ENCODE measurements at regions not wholly inside any gene's neighbourhood (a gene's known extent, or its start where the extent isn't known, plus 50 kb on each side); places are given as distances from the start of the nearest gene placed in this dataset.

DNA sequence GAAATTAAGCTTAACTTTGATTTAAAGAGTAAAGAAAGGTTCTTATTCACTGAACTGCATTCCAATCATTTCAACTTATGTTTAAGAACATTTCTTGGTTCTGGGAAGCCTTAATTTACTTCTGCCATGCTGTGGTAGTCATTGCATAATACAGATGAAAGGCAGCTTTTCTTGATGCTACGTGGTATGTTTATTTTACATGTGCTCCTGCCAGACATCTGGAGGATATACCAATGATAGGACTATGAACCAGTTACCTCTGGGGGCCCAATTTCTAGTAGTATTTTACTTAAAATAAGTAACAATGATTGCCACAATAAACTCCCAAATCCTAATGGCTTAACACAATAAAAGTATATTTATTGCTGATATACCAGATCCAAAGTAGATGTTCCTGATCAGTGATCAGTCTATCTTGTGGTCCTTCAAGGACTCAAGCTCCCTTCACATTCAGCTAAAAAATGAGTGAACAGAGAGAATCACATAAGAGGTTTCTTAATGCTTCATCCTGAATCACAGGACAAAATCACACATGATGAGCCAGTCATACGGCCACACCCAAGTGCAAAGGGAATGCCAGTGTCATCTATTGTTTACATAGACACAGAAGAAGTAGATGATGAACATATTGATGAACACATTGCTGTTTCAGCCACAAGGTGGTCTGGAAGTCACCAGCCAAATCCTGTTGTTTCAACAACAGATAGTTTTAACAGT lies 56.5 kb upstream of the CCN2 start:
- Histone ChIP-seq H3K4me3 (replicated peaks in 1 of 2; ENCODE audit: low read depth in 1 of 2, low read length in 2 of 2) (no peak overlapping the region), H3K27me3 (ENCODE audit: insufficient read depth, low read length) (no peaks in the 10 kb centered on the region), H3K79me2 (ENCODE audit: insufficient read depth, low read length) (no peaks in the 10 kb centered on the region), H2AFZ (ENCODE audit: low read depth, low read length, poor library complexity, severe bottlenecking) (no peak overlapping the region), H3K4me1 (ENCODE audit: control insufficient read depth in 1 of 2, insufficient read depth in 2 of 2, low read length in 2 of 2) (no peaks in the 10 kb centered on the region), H3K27ac (ENCODE audit: low read depth, low read length) (no peak overlapping the region), H3K9ac (ENCODE audit: low read length) (no peak overlapping the region), H3K9me3 (ENCODE audit: control insufficient read depth in 1 of 2, insufficient read depth in 1 of 2, low read depth in 1 of 2, low read length in 2 of 2) (peaks cover 4% of the 10 kb centered on the region in 2 experiments; a peak in 1 of 4 replicates), H3K36me3 (ENCODE audit: control insufficient read depth in 1 of 2, insufficient read depth in 2 of 2, low read length in 2 of 2) (no peaks in the 10 kb centered on the region), H3K4me2 (ENCODE audit: low read length) (no peak overlapping the region), H3K9me2 (ENCODE audit: insufficient read depth) (no peaks in the 10 kb centered on the region), H4K20me1 (ENCODE audit: insufficient read depth) (no peaks in the 10 kb centered on the region)
- DNase-seq (ENCODE audit: low read depth, low spot score) (no peak), ATAC-seq (no peak)
- POLR2A ChIA-PET: interaction anchor here (0.7 kb wide), 1 partner anchor 56 kb away, joined by 3 read pairs; the partner anchor contains the start of gene CCN2
- intact Hi-C loops (cut with micrococcal nuclease): no loop called here
- TF ChIP-seq EZH2phosphoT487 (IDR thresholded peaks at IDR 0.05; ENCODE audit: borderline replicate concordance): no peak
- TF ChIP-seq POLR2A (IDR thresholded peaks at IDR 0.05; ENCODE audit: borderline replicate concordance, extremely low read depth, insufficient read depth, insufficient read length): no peak
- CTCF ChIA-PET: no interaction called here
- BruUV-seq (replicated peaks): no TSS peak
- RAD21 ChIA-PET (ENCODE audit: low non-redundant PET in 1 of 2, low total read pairs in 2 of 2, uncharacterized antibody in 2 of 2, unreplicated experiment in 2 of 2): no interaction called here

DNA sequence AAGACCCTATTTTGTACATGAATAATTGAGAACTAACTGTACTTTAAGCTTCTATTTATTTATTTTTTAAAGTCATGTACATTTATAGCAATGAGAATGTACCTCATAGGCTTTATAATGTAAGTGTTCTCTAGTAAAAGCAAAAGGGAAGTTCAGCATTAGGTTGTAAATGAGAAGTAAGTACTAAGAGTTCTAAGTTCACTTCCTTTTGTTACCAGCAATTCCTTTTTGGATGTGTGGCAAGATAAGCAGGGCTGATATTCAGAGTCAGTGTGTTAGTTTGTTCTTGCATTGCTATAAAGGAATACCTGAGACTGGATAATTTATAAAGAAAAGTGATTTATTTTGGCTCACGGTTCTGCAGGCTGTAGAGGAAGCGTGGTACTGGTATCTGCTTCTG lies 54.0 kb upstream of the CCN2 start:
- TF ChIP-seq SP1 (IDR thresholded peaks at IDR 0.05; ENCODE audit: low read depth) (no peak), ZNF274 (IDR thresholded peaks at IDR 0.05; ENCODE audit: low read depth, low read length) (no peak), EZH2 (IDR thresholded peaks at IDR 0.05) (no peak), EZH2phosphoT487 (IDR thresholded peaks at IDR 0.05; ENCODE audit: borderline replicate concordance) (no peak)
- TF ChIP-seq, protein P1, sequence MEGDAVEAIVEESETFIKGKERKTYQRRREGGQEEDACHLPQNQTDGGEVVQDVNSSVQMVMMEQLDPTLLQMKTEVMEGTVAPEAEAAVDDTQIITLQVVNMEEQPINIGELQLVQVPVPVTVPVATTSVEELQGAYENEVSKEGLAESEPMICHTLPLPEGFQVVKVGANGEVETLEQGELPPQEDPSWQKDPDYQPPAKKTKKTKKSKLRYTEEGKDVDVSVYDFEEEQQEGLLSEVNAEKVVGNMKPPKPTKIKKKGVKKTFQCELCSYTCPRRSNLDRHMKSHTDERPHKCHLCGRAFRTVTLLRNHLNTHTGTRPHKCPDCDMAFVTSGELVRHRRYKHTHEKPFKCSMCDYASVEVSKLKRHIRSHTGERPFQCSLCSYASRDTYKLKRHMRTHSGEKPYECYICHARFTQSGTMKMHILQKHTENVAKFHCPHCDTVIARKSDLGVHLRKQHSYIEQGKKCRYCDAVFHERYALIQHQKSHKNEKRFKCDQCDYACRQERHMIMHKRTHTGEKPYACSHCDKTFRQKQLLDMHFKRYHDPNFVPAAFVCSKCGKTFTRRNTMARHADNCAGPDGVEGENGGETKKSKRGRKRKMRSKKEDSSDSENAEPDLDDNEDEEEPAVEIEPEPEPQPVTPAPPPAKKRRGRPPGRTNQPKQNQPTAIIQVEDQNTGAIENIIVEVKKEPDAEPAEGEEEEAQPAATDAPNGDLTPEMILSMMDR (IDR thresholded peaks at IDR 0.05 in 2 of 3, conservative IDR thresholded peaks at IDR 0.05 in 1 of 3; ENCODE audit: borderline replicate concordance in 1 of 3, insufficient read depth in 1 of 3, low read depth in 2 of 3, low read length in 2 of 3): no peak
- TF ChIP-seq, protein P2, sequence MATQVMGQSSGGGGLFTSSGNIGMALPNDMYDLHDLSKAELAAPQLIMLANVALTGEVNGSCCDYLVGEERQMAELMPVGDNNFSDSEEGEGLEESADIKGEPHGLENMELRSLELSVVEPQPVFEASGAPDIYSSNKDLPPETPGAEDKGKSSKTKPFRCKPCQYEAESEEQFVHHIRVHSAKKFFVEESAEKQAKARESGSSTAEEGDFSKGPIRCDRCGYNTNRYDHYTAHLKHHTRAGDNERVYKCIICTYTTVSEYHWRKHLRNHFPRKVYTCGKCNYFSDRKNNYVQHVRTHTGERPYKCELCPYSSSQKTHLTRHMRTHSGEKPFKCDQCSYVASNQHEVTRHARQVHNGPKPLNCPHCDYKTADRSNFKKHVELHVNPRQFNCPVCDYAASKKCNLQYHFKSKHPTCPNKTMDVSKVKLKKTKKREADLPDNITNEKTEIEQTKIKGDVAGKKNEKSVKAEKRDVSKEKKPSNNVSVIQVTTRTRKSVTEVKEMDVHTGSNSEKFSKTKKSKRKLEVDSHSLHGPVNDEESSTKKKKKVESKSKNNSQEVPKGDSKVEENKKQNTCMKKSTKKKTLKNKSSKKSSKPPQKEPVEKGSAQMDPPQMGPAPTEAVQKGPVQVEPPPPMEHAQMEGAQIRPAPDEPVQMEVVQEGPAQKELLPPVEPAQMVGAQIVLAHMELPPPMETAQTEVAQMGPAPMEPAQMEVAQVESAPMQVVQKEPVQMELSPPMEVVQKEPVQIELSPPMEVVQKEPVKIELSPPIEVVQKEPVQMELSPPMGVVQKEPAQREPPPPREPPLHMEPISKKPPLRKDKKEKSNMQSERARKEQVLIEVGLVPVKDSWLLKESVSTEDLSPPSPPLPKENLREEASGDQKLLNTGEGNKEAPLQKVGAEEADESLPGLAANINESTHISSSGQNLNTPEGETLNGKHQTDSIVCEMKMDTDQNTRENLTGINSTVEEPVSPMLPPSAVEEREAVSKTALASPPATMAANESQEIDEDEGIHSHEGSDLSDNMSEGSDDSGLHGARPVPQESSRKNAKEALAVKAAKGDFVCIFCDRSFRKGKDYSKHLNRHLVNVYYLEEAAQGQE (IDR thresholded peaks at IDR 0.05; ENCODE audit: low read depth): no peak
- TF ChIP-seq, protein P3, sequence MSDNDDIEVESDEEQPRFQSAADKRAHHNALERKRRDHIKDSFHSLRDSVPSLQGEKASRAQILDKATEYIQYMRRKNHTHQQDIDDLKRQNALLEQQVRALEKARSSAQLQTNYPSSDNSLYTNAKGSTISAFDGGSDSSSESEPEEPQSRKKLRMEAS (IDR thresholded peaks at IDR 0.05): no peak
- no peaks in the 10 kb centered on the region for H3K79me2 ChIP-seq (ENCODE audit: insufficient read depth, low read length)
- no peak overlapping the region for H3K4me2 ChIP-seq (ENCODE audit: low read length)
- H3K4me1 ChIP-seq (ENCODE audit: control insufficient read depth in 1 of 2, insufficient read depth in 2 of 2, low read length in 2 of 2): no peaks in the 10 kb centered on the region
- H4K20me1 ChIP-seq (ENCODE audit: insufficient read depth): no peaks in the 10 kb centered on the region
- intact Hi-C loops (cut with micrococcal nuclease): no loop called here
- BruUV-seq (replicated peaks): no TSS peak
- H2AFZ ChIP-seq (ENCODE audit: low read depth, low read length, poor library complexity, severe bottlenecking): no peak overlapping the region
- no peaks in the 10 kb centered on the region for H3K36me3 ChIP-seq (ENCODE audit: control insufficient read depth in 1 of 2, insufficient read depth in 2 of 2, low read length in 2 of 2)
- ChIA-PET POLR2A (no interaction called here), RAD21 (ENCODE audit: low non-redundant PET in 1 of 2, low total read pairs in 2 of 2, uncharacterized antibody in 2 of 2, unreplicated experiment in 2 of 2) (no interaction called here), CTCF (no interaction called here)
- ATAC-seq (no peak), DNase-seq (ENCODE audit: low read depth, low spot score) (no peak)
- no peaks in the 10 kb centered on the region for H3K27me3 ChIP-seq (ENCODE audit: insufficient read depth, low read length)
- no peak overlapping the region for H3K27ac ChIP-seq (ENCODE audit: low read depth, low read length)
- no peaks in the 10 kb centered on the region for H3K9me2 ChIP-seq (ENCODE audit: insufficient read depth)
- no peak overlapping the region for H3K4me3 ChIP-seq (replicated peaks in 1 of 2; ENCODE audit: low read depth in 1 of 2, low read length in 2 of 2)
- H3K9me3 ChIP-seq (ENCODE audit: control insufficient read depth in 1 of 2, insufficient read depth in 1 of 2, low read depth in 1 of 2, low read length in 2 of 2): peaks cover 4% of the 10 kb centered on the region in 2 experiments; a peak in 1 of 4 replicates
- H3K9ac ChIP-seq (ENCODE audit: low read length): no peak overlapping the region

Measured in HCT116 (cell line).